Mesodermal cell (in vitro differentiated cells): ENCODE measurements at regions not wholly inside any gene's neighbourhood (a gene's known extent, or its start where the extent isn't known, plus 50 kb on each side); places are given as distances from the start of the nearest gene placed in this dataset.

ENCODE experiments used
- H3K27ac ChIP-seq: 2 replicates; pipeline ENCODE4 v1.7.0; 2013; ENCODE audit warnings: mild to moderate bottlenecking, low read depth, low read length, moderate library complexity; ENCODE audit not compliant: severe bottlenecking
- H3K36me3 ChIP-seq: 2 replicates; pipeline ENCODE4 v1.7.1; 2013; ENCODE audit warnings: mild to moderate bottlenecking, low read length, moderate library complexity; ENCODE audit not compliant: control insufficient read depth, insufficient read depth
- H3K4me1 ChIP-seq: one replicate; pipeline ENCODE4 v1.7.1; 2013; ENCODE audit warnings: mild to moderate bottlenecking, low read length; ENCODE audit not compliant: insufficient read depth, control insufficient read depth, poor library complexity, severe bottlenecking
- H3K4me3 ChIP-seq: 2 replicates; pipeline ENCODE4 v1.7.0; 2013; ENCODE audit warnings: low read length, control low read depth, mild to moderate bottlenecking; ENCODE audit not compliant: insufficient read depth, poor library complexity, severe bottlenecking; ENCODE audit errors: extremely low read depth
- H3K9me3 ChIP-seq: 2 replicates; pipeline ENCODE4 v1.7.1; 2013; ENCODE audit warnings: mild to moderate bottlenecking, low read length, moderate library complexity; ENCODE audit not compliant: control insufficient read depth
- WGBS, 2 experiments: methylation state at CpG; one replicate each; pipeline ENCODE4 v1.1.5; 2013; ENCODE audit warnings: missing lambda C conversion rate in 2 of 2; ENCODE audit not compliant: insufficient coverage in 2 of 2; 5-methylcytosine and 5-hydroxymethylcytosine counted together

DNA sequence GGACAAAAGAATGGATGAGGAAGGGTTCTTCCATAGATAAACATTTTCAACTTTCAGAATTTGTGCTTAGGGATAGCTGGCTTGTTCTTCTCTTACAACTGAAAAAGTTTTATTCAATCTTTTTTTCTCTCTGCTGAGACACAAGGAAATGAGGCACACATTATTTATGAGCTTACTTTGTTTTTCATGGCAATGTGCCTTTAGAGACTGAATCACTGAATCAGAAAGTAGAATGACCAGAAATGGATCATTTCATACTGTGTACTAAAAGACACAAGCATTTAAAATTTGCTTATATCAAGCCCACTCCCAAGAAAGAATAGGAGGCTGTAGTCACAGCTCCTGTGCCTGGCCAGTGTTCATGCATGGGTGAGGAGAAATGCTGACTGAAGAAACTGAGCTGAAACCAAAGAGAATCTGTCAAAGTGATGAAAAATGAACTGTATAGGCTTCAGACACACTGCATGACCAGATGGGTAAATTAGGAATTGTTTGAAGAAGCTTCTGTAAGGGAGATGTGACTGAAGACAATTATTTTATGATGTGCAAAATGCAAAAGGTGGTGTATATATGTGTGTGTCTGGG, 413.8 kb downstream of the RAPGEF2 start:
- Histone ChIP-seq H3K4me1 (no peaks in the 10 kb centered on the region), H3K4me3 (no peak overlapping the region), H3K27ac (no peak overlapping the region), H3K9me3 (no peaks in the 10 kb centered on the region), H3K36me3 (no peaks in the 10 kb centered on the region)

DNA sequence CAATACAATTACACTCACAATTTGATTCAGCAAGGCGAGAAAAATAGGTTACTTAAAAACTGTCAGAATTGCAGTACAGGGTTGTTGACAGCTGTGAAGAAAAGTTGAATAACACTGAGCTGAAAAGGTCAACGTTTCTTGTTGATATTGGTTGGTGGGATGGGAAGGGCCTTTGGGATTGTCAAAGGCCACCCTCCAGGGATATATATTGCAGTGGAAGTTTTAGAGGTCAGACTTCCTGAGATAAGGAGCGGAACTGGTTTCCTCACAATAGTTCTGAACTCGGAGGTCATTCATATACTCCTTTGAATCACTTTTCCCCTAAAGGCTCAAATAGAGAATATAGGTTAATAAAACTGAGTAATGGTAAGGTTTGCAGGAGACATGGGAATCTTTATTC, 417.2 kb downstream of the RAPGEF2 start:
- no peak overlapping the region for H3K27ac ChIP-seq
- WGBS, 2 experiments = 55 to 70% methylated on average over 1 of the region's 4 CpGs
- H3K36me3 ChIP-seq = no peaks in the 10 kb centered on the region
- no peak overlapping the region for H3K4me3 ChIP-seq
- peaks cover 2% of the 10 kb centered on the region for H3K9me3 ChIP-seq
- H3K4me1 ChIP-seq = no peaks in the 10 kb centered on the region

DNA sequence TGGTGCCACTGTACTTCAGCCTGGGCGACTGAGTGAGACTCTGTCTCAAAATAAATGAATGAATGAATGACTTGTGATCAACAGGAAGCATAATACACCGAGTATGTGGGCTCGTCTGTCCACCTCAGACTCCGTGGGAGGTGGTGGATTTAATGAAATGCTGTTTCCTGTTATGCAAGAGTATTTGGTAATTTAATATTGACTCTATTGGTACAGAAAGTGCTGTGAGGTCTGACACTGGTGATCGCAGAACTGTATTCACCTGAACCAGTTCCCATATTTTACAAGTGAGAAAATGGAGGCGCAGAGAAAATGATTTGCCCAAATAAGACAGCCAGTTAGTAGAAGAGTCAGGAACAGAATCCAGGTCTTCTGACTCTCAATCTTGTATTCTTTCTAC, 423.3 kb downstream of the RAPGEF2 start:
- H3K36me3 ChIP-seq = no peaks in the 10 kb centered on the region
- H3K27ac ChIP-seq = no peak overlapping the region
- H3K9me3 ChIP-seq = peaks cover 2% of the 10 kb centered on the region
- 87% methylated on average over 4 to 6 of the region's 6 CpGs for WGBS, 2 experiments
- no peaks in the 10 kb centered on the region for H3K4me1 ChIP-seq
- no peak overlapping the region for H3K4me3 ChIP-seq

DNA sequence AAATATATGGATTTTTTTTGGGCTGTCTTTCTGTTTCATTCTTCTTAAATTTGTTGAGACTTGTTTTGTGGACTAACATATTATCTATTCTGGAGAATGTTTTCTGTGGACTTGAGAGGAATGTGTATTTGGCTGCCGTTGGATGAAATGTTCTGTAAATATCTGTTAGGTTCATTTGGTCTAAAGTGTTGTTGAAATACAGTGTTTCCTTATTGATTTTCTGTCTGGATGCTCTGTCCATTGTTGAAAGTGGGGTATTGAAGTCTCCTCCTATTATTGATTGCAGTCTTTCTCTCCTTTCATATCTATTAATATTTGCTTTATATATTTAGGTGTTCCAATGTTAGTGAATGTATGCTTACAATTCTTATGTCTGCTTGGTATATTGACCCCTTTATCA, 431.8 kb downstream of the RAPGEF2 start:
- Histone ChIP-seq H3K36me3 (no peaks in the 10 kb centered on the region), H3K4me3 (no peak overlapping the region), H3K4me1 (no peaks in the 10 kb centered on the region), H3K27ac (no peak overlapping the region), H3K9me3 (no peaks in the 10 kb centered on the region)
- 100% methylated on average over 1 of the region's 1 CpG for WGBS, 2 experiments

DNA sequence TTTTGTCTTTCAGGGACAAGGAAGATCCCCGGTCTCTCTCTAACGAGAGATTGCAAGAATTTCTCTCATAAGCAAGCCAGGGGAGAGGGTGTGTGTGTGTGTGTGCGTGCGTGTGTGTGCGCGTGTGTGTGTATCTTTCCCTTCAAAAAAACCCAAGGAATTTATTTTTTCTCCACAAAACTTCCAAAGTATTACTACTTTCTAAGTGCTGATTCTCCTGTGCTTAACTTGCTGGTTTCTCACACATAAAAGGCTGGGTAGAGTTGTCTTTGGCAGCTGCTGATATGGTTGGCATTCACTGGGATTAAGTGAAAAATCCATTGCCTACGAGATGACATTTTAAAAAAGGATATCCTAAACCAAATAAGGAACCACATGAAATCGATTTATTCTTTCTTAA, 435.7 kb downstream of the RAPGEF2 start:
- H3K4me1 ChIP-seq = no peaks in the 10 kb centered on the region
- no peaks in the 10 kb centered on the region for H3K36me3 ChIP-seq
- no peak overlapping the region for H3K27ac ChIP-seq
- WGBS, 2 experiments = 80 to 100% methylated on average over 1 to 3 of the region's 8 CpGs
- no peaks in the 10 kb centered on the region for H3K9me3 ChIP-seq
- no peak overlapping the region for H3K4me3 ChIP-seq

DNA sequence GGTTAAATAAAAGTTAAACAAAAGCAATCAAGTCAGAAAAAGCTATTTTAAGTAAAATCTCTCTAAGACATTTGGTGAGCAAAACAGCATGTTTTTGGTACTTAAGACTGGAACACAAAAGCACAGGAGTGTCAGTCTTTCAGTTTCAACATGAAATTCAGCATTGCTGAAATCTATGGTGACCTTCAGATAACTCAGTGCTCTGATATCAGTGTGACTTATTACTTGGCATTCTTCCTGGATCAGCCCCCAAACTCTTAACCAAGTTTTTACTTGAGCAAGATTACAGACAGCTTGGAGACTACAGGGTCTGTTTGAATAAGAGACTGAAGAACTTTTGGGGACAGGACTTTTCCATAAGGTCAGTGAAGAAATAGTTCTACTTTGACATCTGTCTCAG, 437.2 kb downstream of the RAPGEF2 start:
- no peaks in the 10 kb centered on the region for H3K36me3 ChIP-seq
- no peaks in the 10 kb centered on the region for H3K9me3 ChIP-seq
- no peak overlapping the region for H3K27ac ChIP-seq
- no peaks in the 10 kb centered on the region for H3K4me1 ChIP-seq
- H3K4me3 ChIP-seq = no peak overlapping the region

DNA sequence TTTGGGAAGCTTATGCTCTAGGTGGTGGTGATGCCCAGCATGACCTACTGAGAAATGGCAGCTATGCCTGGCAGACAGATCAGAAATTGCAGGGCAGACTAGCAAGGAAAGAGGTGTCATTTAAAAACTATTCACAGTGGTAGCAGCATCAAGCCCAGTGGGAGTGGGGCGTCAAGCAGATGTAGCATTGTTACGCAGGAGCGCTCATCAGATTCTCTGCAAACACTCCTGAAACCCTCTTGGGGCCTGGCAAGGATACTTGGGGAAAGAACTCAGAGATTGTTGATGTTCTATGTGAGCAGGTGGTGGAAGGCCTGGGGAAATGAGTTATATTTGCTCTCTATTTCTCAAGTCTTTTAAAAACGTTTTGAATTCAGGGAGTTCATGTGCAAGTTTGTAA, 437.6 kb downstream of the RAPGEF2 start:
- 46 to 77% methylated on average over 3 of the region's 4 CpGs for WGBS, 2 experiments
- Histone ChIP-seq H3K36me3 (no peaks in the 10 kb centered on the region), H3K9me3 (no peaks in the 10 kb centered on the region), H3K27ac (no peak overlapping the region), H3K4me1 (no peaks in the 10 kb centered on the region), H3K4me3 (no peak overlapping the region)

DNA sequence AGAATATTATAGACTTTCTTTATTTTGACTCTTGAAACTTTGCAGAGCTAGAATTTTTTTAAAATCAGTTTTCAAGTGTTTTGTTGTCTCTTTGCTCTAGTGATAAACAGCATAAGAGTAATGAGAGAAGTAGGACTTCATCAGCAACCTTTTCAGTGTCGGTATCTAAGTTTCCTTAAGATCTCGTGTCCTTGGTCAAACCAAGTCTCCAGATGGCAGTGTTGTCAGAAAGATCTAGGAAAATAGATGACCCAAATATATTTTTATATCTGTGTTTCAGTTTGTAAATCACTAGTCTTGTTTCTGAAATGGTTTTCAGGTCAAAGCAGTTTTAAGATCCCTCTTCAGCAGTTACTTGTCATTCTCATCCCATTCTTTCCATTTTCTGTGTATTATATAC, 438.3 kb downstream of the RAPGEF2 start:
- H3K4me1 ChIP-seq = no peaks in the 10 kb centered on the region
- H3K36me3 ChIP-seq = no peaks in the 10 kb centered on the region
- H3K27ac ChIP-seq = no peak overlapping the region
- no peak overlapping the region for H3K4me3 ChIP-seq
- H3K9me3 ChIP-seq = no peaks in the 10 kb centered on the region
- WGBS, 2 experiments = 100% methylated on average over 1 of the region's 2 CpGs; no CpG with 5 or more reads in 1 of the 2 experiments

DNA sequence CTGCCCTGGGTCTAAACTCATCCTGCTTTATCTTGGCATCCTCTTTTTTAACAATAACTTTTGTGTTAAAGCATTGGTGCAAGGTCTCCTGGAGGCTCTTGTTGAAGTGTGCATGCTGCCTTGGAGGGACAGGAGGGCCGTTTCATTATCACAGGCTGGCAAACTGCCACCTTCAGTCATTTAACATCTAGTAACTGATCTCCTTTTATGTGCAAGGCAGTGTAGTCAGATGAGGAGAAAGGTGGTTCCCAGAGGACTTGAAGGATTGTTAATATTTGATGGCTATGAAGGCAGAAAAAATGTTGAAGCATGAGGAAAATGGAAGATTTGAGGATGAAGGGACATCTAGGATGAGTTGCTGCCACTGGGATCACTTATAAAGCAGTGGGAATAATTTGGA, 439.4 kb downstream of the RAPGEF2 start:
- Histone ChIP-seq H3K36me3 (no peaks in the 10 kb centered on the region), H3K9me3 (no peaks in the 10 kb centered on the region), H3K4me3 (no peak overlapping the region), H3K4me1 (no peaks in the 10 kb centered on the region), H3K27ac (no peak overlapping the region)
- 83% methylated on average over 1 of the region's 1 CpG; no CpG with 5 or more reads in 1 of the 2 experiments for WGBS, 2 experiments

DNA sequence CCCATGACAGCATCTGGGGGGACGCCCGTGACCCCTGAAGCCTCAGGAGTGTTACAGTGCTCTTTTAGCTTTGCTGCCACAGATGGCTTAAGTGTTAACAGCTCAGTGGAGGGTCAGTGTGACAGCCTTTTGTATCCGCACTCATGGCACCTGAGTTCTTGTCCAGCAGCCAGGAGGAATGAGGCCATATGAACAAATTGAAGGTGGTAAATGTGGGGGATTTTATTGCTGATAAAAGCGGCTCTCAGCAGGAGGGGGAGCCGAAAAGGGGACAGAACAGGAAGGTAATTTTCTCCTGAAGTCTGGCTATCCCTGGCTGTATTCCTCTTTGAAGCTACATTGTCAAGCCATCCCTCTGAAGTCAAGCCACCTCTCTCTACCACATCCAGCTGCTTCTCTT, 441.0 kb downstream of the RAPGEF2 start:
- Histone ChIP-seq H3K9me3 (no peaks in the 10 kb centered on the region), H3K4me1 (no peaks in the 10 kb centered on the region), H3K36me3 (no peaks in the 10 kb centered on the region), H3K27ac (no peak overlapping the region), H3K4me3 (no peak overlapping the region)
- WGBS, 2 experiments = 91 to 92% methylated on average over 3 of the region's 5 CpGs

DNA sequence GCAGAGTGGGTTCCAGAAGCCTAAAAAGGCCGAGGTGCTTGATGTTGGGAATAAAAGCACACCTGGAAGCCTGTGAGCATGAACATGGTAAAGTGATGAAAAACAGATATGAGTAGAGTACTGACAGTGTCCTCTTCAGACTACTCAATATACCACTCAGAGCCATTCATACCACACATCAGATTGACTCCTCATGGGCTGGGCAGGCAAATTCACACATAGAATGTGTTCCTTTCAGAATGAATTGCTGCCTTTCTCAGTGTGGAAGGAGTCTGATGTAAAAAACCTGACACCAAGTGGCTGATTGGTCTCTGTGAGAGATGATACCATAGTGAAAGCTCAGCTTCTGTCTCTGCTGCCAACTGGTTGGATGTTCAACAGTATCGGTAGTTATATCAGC, 442.7 kb downstream of the RAPGEF2 start:
- H3K4me3 ChIP-seq = no peak overlapping the region
- H3K4me1 ChIP-seq = no peaks in the 10 kb centered on the region
- no peak overlapping the region for H3K27ac ChIP-seq
- 100% methylated on average over 1 of the region's 2 CpGs for WGBS, 2 experiments
- H3K9me3 ChIP-seq = no peaks in the 10 kb centered on the region
- H3K36me3 ChIP-seq = no peaks in the 10 kb centered on the region
